ENCODE measurements at regions not wholly inside any gene's neighbourhood (a gene's known extent, or its start where the extent isn't known, plus 50 kb on each side); places are given as distances from the start of the nearest gene placed in this dataset.

DNA sequence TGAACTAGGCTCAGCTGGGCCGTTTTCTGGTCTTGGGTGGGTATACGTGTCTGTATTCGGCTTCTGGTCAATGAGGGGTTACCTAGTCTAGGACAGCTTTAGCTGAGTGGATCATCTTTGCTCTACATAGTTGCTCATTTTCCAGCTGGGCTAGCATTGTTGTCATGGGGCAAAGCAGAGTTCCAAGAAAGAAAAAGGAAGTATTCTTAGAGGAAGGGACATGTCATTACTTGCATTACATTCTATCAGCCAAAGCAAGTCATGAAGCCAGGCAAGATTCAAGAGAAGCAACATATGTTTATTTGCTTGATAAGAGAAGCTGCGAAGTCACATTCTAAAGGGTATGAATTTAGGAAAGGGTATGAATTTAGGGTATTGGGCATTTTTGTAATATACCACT, 396.5 kb downstream of the ZNF608 start:
- Histone ChIP-seq H3K4me2 (ENCODE audit: control insufficient read depth, extremely low read depth, insufficient read depth, low read depth, low read length) (peak overlapping the region; percentile 53), H3K79me2 (ENCODE audit: control insufficient read depth, insufficient read depth, low read length) (no peaks in the 10 kb centered on the region), H3K9ac (ENCODE audit: control insufficient read depth, extremely low read depth, insufficient read depth, low read length) (no peak overlapping the region), H3K9me1 (ENCODE audit: control insufficient read depth, extremely low read depth, insufficient read depth, low read length) (no peaks in the 10 kb centered on the region), H3K9me3 (ENCODE audit: control insufficient read depth, low read depth, low read length) (no peaks in the 10 kb centered on the region), H3K27ac (ENCODE audit: control insufficient read depth, insufficient read depth, low read length) (no peak overlapping the region), H2AFZ (ENCODE audit: control insufficient read depth, low read length) (peak overlapping the region; percentile 79), H4K20me1 (ENCODE audit: control insufficient read depth, extremely low read depth, insufficient read depth, low read length) (no peaks in the 10 kb centered on the region), H3K4me3 (ENCODE audit: control insufficient read depth in 2 of 3, extremely low read depth in 1 of 3, insufficient read depth in 2 of 3, low read depth in 1 of 3, low read length in 3 of 3) (no peak overlapping the region), H3K4me1 (ENCODE audit: control insufficient read depth, extremely low read depth, insufficient read depth, low read length) (peaks cover 8% of the 10 kb centered on the region), H3K36me3 (ENCODE audit: control insufficient read depth in 2 of 2, extremely low read depth in 1 of 2, insufficient read depth in 2 of 2, low read length in 2 of 2) (no peaks in the 10 kb centered on the region), H3K27me3 (ENCODE audit: control insufficient read depth, extremely low read depth, insufficient read depth, low read length) (no peaks in the 10 kb centered on the region)
- FAIRE-seq (peak; percentile 5), DNase-seq (ENCODE audit: low read depth, low spot score) (no peak)
- no peak for TF ChIP-seq EZH2 (IDR thresholded peaks at IDR 0.05; ENCODE audit: low read length)
- TF ChIP-seq, protein P1, sequence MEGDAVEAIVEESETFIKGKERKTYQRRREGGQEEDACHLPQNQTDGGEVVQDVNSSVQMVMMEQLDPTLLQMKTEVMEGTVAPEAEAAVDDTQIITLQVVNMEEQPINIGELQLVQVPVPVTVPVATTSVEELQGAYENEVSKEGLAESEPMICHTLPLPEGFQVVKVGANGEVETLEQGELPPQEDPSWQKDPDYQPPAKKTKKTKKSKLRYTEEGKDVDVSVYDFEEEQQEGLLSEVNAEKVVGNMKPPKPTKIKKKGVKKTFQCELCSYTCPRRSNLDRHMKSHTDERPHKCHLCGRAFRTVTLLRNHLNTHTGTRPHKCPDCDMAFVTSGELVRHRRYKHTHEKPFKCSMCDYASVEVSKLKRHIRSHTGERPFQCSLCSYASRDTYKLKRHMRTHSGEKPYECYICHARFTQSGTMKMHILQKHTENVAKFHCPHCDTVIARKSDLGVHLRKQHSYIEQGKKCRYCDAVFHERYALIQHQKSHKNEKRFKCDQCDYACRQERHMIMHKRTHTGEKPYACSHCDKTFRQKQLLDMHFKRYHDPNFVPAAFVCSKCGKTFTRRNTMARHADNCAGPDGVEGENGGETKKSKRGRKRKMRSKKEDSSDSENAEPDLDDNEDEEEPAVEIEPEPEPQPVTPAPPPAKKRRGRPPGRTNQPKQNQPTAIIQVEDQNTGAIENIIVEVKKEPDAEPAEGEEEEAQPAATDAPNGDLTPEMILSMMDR (optimal IDR thresholded peaks at IDR 0.05 in 1 of 3, IDR thresholded peaks at IDR 0.05 in 1 of 3, conservative IDR thresholded peaks at IDR 0.05 in 1 of 3; ENCODE audit: extremely low read depth in 1 of 3, insufficient read depth in 2 of 3, low read length in 3 of 3), result no peak
- dilution Hi-C loops (cut with MboI; ENCODE audit: extremely low pct_ligation_motif_present, low sequenced_read_pairs), result no loop called here

DNA sequence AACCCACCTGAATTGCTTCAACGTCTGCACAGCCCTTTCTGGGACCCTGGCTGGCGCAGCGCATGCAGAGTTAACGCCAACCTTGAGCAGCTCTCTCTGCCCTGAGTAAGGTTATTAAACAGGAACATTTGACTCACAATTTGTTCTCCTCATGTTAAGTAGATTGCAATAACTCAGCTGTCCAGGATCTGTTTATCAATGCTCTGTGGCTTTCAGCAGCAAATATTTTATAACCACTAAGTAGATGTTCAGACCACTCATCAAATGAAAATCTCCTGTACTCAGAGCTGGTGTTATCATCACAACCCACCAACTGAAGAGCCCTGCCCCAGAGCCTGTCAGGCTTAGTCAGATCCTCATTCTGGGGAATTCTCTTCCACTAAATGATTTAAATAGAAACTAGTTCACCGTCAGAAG, 403.0 kb downstream of the ZNF608 start:
- no peak overlapping the region for H3K4me2 ChIP-seq (ENCODE audit: control insufficient read depth, extremely low read depth, insufficient read depth, low read depth, low read length)
- DNase-seq (ENCODE audit: low read depth, low spot score) (no peak), FAIRE-seq (no peak)
- H3K9me3 ChIP-seq (ENCODE audit: control insufficient read depth, low read depth, low read length), result no peaks in the 10 kb centered on the region
- no peak overlapping the region for H3K4me3 ChIP-seq (ENCODE audit: control insufficient read depth in 2 of 3, extremely low read depth in 1 of 3, insufficient read depth in 2 of 3, low read depth in 1 of 3, low read length in 3 of 3)
- no peaks in the 10 kb centered on the region for H3K79me2 ChIP-seq (ENCODE audit: control insufficient read depth, insufficient read depth, low read length)
- no peaks in the 10 kb centered on the region for H4K20me1 ChIP-seq (ENCODE audit: control insufficient read depth, extremely low read depth, insufficient read depth, low read length)
- H3K36me3 ChIP-seq (ENCODE audit: control insufficient read depth in 2 of 2, extremely low read depth in 1 of 2, insufficient read depth in 2 of 2, low read length in 2 of 2), result no peaks in the 10 kb centered on the region
- H2AFZ ChIP-seq (ENCODE audit: control insufficient read depth, low read length), result no peak overlapping the region
- H3K9ac ChIP-seq (ENCODE audit: control insufficient read depth, extremely low read depth, insufficient read depth, low read length), result no peak overlapping the region
- H3K9me1 ChIP-seq (ENCODE audit: control insufficient read depth, extremely low read depth, insufficient read depth, low read length), result no peaks in the 10 kb centered on the region
- TF ChIP-seq, protein P1 (optimal IDR thresholded peaks at IDR 0.05 in 1 of 3, IDR thresholded peaks at IDR 0.05 in 1 of 3, conservative IDR thresholded peaks at IDR 0.05 in 1 of 3; ENCODE audit: extremely low read depth in 1 of 3, insufficient read depth in 2 of 3, low read length in 3 of 3), result no peak
- no peak for TF ChIP-seq EZH2 (IDR thresholded peaks at IDR 0.05; ENCODE audit: low read length)
- dilution Hi-C loops (cut with MboI; ENCODE audit: extremely low pct_ligation_motif_present, low sequenced_read_pairs), result no loop called here
- no peaks in the 10 kb centered on the region for H3K27me3 ChIP-seq (ENCODE audit: control insufficient read depth, extremely low read depth, insufficient read depth, low read length)
- H3K4me1 ChIP-seq (ENCODE audit: control insufficient read depth, extremely low read depth, insufficient read depth, low read length), result no peaks in the 10 kb centered on the region
- H3K27ac ChIP-seq (ENCODE audit: control insufficient read depth, insufficient read depth, low read length), result no peak overlapping the region

Data from keratinocyte (primary cell).